Right lobe of liver (tissue), 6 donors: ENCODE measurements at regions not wholly inside any gene's neighbourhood (a gene's known extent, or its start where the extent isn't known, plus 50 kb on each side); places are given as distances from the start of the nearest gene placed in this dataset.
A peak's percentile ranks its signal among the peaks of the same experiment; 100 is the strongest.

Source experiments
- ATAC-seq, 4 donors: fragments of 200-7000 bp; cut with Tn5 transposase; one replicate each; pipeline ENCODE4 v1.9.1; 2020; ENCODE audit warnings: mild to moderate bottlenecking in 4 of 4, moderate library complexity in 4 of 4
- DNase-seq, 3 donors: peaks; one replicate each; pipeline ENCODE4 v3.0.0-alpha.2; 2020
- H3K27ac ChIP-seq, 3 donors: fragments of 200-600 bp; one replicate each; pipeline ENCODE4 v1.8.0; 2022
- H3K27me3 ChIP-seq, 2 donors: fragments of 200-600 bp; one replicate each; pipeline ENCODE4 v1.8.0; 2022
- H3K36me3 ChIP-seq, 4 donors: fragments of 200-600 bp; sonication (generic) in 1 of 4; one replicate each; pipeline versions ENCODE4 v1.5.1 to v1.8.0; 2017 to 2022; ENCODE audit warnings: control low read depth in 1 of 4
- H3K4me1 ChIP-seq, 4 donors: fragments of 200-600 bp; sonication (generic) in 1 of 4; one replicate each; pipeline versions ENCODE4 v1.5.1 to v1.8.0; 2017 to 2022; ENCODE audit warnings: control low read depth in 1 of 4
- H3K4me3 ChIP-seq, 3 donors: fragments of 200-600 bp; one replicate each; pipeline ENCODE4 v1.8.0; 2022
- H3K9me3 ChIP-seq, 4 donors: fragments of 200-600 bp; sonication (generic) in 1 of 4; one replicate each; pipeline versions ENCODE4 v1.5.1 to v1.8.0; 2017 to 2022; ENCODE audit warnings: control low read depth in 1 of 4
- CTCF ChIP-seq, 4 donors: fragments of 200-600 bp in 3 of 4; fragments of 450-650 bp in 1 of 4; IDR thresholded peaks; one replicate each; pipeline versions ENCODE4 v1.5.1 to v1.8.0; 2016 to 2022; ENCODE audit warnings: antibody characterized with exemption in 4 of 4, mild to moderate bottlenecking in 2 of 4
- POLR2A ChIP-seq: fragments of 450-650 bp; IDR thresholded peaks from one replicate; pipeline ENCODE4 v1.6.1; 2017; ENCODE audit warnings: antibody characterized with exemption, mild to moderate bottlenecking
- WGBS: methylation state at CpG from one replicate; pipeline ENCODE4 v1.1.6; 2018; ENCODE audit warnings: low coverage, low lambda C conversion rate; ENCODE audit not compliant: insufficient coverage; ENCODE audit errors: missing lambda C conversion rate; 5-methylcytosine and 5-hydroxymethylcytosine counted together
- intact Hi-C, 2 donors: fragments of 100-400 bp; cut with DNase I; formaldehyde crosslinking; loops; one replicate each; pipeline versions ENCODE4 v1.11.2 to v1.14.1; 2022
- donor health status: DM: no; HTN: yes; CAD: no.
- donor health status: DM: no; HTN: no; CAD: no.
- donor health status: DM: no; HTN: no; CAD: no.
- donor health status: DM: no; HTN: yes; CAD: no.
- donor health status: DM: no; HTN: yes; CAD: no.

GRCh38 chr3:20394243-20394642 lies 208.2 kb upstream of the SGO1 start:
- Histone ChIP-seq H3K36me3 (no peaks in the 10 kb centered on the region), H3K27ac (no peak overlapping the region), H3K4me1 (no peaks in the 10 kb centered on the region), H3K4me3 (no peak overlapping the region), H3K27me3 (no peaks in the 10 kb centered on the region), H3K9me3 (no peaks in the 10 kb centered on the region)
- 50% methylated on average over 2 of the region's 4 CpGs for WGBS
- TF ChIP-seq CTCF (IDR thresholded peaks at IDR 0.05): no peak
- TF ChIP-seq POLR2A: no peak
- ATAC-seq (no peak), DNase-seq (no peak)
- intact Hi-C loops: no loop called here

- Histone ChIP-seq H3K9me3 (no peaks in the 10 kb centered on the region), H3K4me1 (no peaks in the 10 kb centered on the region), H3K27me3 (no peaks in the 10 kb centered on the region), H3K4me3 (no peak overlapping the region), H3K27ac (no peak overlapping the region), H3K36me3 (no peaks in the 10 kb centered on the region)
- no peak for DNase-seq
- WGBS: 38% methylated on average over 3 of the region's 3 CpGs
- TF ChIP-seq POLR2A (no peak), CTCF (IDR thresholded peaks at IDR 0.05) (no peak)
- intact Hi-C loops: no loop called here
- no peak for ATAC-seq
Measured at GRCh38 chr3:20391644-20392043, 205.6 kb upstream of the SGO1 start.

GRCh38 chr3:20388971-20389370 lies 203.0 kb upstream of the SGO1 start:
- Histone ChIP-seq H3K27me3 (no peaks in the 10 kb centered on the region), H3K4me1 (no peaks in the 10 kb centered on the region), H3K36me3 (no peaks in the 10 kb centered on the region), H3K27ac (no peak overlapping the region), H3K4me3 (no peak overlapping the region), H3K9me3 (no peaks in the 10 kb centered on the region)
- TF ChIP-seq POLR2A (no peak), CTCF (IDR thresholded peaks at IDR 0.05) (no peak)
- intact Hi-C loops: no loop called here
- ATAC-seq (no peak), DNase-seq (no peak)
- 29% methylated on average over 1 of the region's 1 CpG for whole genome bisulfite sequencing

- Histone ChIP-seq H3K27me3 (no peaks in the 10 kb centered on the region), H3K4me1 (no peaks in the 10 kb centered on the region), H3K27ac (no peak overlapping the region), H3K9me3 (no peaks in the 10 kb centered on the region), H3K4me3 (no peak overlapping the region), H3K36me3 (no peaks in the 10 kb centered on the region)
- DNase-seq: no peak
- no peak for ATAC-seq
- WGBS: 11% methylated on average over 1 of the region's 1 CpG
- intact Hi-C loops: no loop called here
- TF ChIP-seq POLR2A (no peak), CTCF (IDR thresholded peaks at IDR 0.05) (no peak)
Measured at GRCh38 chr3:20380295-20380694, 194.3 kb upstream of the SGO1 start.

- ATAC-seq (peak in 1 of 4 donors; percentile 34), DNase-seq (no peak)
- TF ChIP-seq POLR2A (no peak), CTCF (IDR thresholded peaks at IDR 0.05) (no peak)
- Histone ChIP-seq H3K4me1 (no peaks in the 10 kb centered on the region), H3K36me3 (no peaks in the 10 kb centered on the region), H3K9me3 (no peaks in the 10 kb centered on the region), H3K27ac (no peak overlapping the region), H3K4me3 (no peak overlapping the region), H3K27me3 (no peaks in the 10 kb centered on the region)
- intact Hi-C loops: no loop called here
- 29% methylated on average over 2 of the region's 2 CpGs for WGBS
Measured at GRCh38 chr3:20378315-20378714, 192.3 kb upstream of the SGO1 start.
